Activated naive CD8-positive, alpha-beta T cell treated with anti-CD3 and anti-CD28 coated beads for 36 hours (primary cell): ENCODE measurements at regions not wholly inside any gene's neighbourhood (a gene's known extent, or its start where the extent isn't known, plus 50 kb on each side); places are given as distances from the start of the nearest gene placed in this dataset.
"Not testable (repeated sequence)": the region's sequence is repeated elsewhere in the genome, so short reads cannot be mapped to it uniquely, and the experiment has no call there.

Experiments used
- DNase-seq: peaks from one replicate; pipeline ENCODE4 v3.0.0; 2021
- H3K27ac Mint-ChIP-seq: one replicate; pipeline ENCODE4 v1.8.0; 2022; ENCODE audit warnings: mild to moderate bottlenecking, moderate library complexity, mixed read lengths
- H3K27me3 Mint-ChIP-seq: one replicate; pipeline ENCODE4 v1.8.0; 2022; ENCODE audit warnings: mild to moderate bottlenecking, mixed read lengths
- H3K36me3 Mint-ChIP-seq: one replicate; pipeline ENCODE4 v1.8.0; 2021; ENCODE audit warnings: mild to moderate bottlenecking, mixed read lengths
- H3K4me1 Mint-ChIP-seq: one replicate; pipeline ENCODE4 v1.8.0; 2021; ENCODE audit warnings: mixed read lengths
- H3K4me3 Mint-ChIP-seq: one replicate; pipeline ENCODE4 v1.8.0; 2022; ENCODE audit warnings: mild to moderate bottlenecking, moderate library complexity, mixed read lengths
- H3K9me3 Mint-ChIP-seq: one replicate; pipeline ENCODE4 v1.8.0; 2022; ENCODE audit warnings: mixed read lengths

GRCh38 chr9:87405677-87406542 lies 91.8 kb upstream of the DAPK1 start:
- Mint-ChIP-seq H3K4me3 (no peak overlapping the region), H3K4me1 (no peaks in the 10 kb centered on the region), H3K27ac (no peak overlapping the region), H3K27me3 (peaks cover 9% of the 10 kb centered on the region), H3K36me3 (no peaks in the 10 kb centered on the region), H3K9me3 (no peaks in the 10 kb centered on the region)
- no peak for DNase-seq

- Mint-ChIP-seq H3K27ac (no peak overlapping the region), H3K27me3 (peaks cover 6% of the 10 kb centered on the region), H3K36me3 (no peaks in the 10 kb centered on the region), H3K4me3 (no peak overlapping the region), H3K9me3 (no peaks in the 10 kb centered on the region), H3K4me1 (no peaks in the 10 kb centered on the region)
- DNase-seq, result no peak
Observed at GRCh38 chr9:87406543-87407166, 91.0 kb upstream of the DAPK1 start.

- H3K4me1 Mint-ChIP-seq, H3K4me3 Mint-ChIP-seq, H3K9me3 Mint-ChIP-seq, DNase-seq, H3K36me3 Mint-ChIP-seq, H3K27ac Mint-ChIP-seq, H3K27me3 Mint-ChIP-seq: not testable (repeated sequence)
Observed at GRCh38 chr9:87410047-87411005, 87.3 kb upstream of the DAPK1 start.

- Mint-ChIP-seq H3K27me3 (no peaks in the 10 kb centered on the region), H3K9me3 (peaks cover 5% of the 10 kb centered on the region), H3K27ac (no peak overlapping the region), H3K4me3 (no peak overlapping the region), H3K4me1 (no peaks in the 10 kb centered on the region), H3K36me3 (no peaks in the 10 kb centered on the region)
- no peak for DNase-seq
Observed at GRCh38 chr9:87420884-87421283, 76.8 kb upstream of the DAPK1 start.

GRCh38 chr9:87421734-87422133 lies 75.9 kb upstream of the DAPK1 start:
- no peaks in the 10 kb centered on the region for H3K4me1 Mint-ChIP-seq
- peaks cover 5% of the 10 kb centered on the region for H3K9me3 Mint-ChIP-seq
- no peak overlapping the region for H3K27ac Mint-ChIP-seq
- H3K4me3 Mint-ChIP-seq, result no peak overlapping the region
- H3K27me3 Mint-ChIP-seq, result no peaks in the 10 kb centered on the region
- no peaks in the 10 kb centered on the region for H3K36me3 Mint-ChIP-seq
- no peak for DNase-seq

- Mint-ChIP-seq H3K4me1 (no peaks in the 10 kb centered on the region), H3K4me3 (no peak overlapping the region), H3K9me3 (peaks cover 5% of the 10 kb centered on the region), H3K27ac (no peak overlapping the region), H3K27me3 (no peaks in the 10 kb centered on the region), H3K36me3 (no peaks in the 10 kb centered on the region)
- no peak for DNase-seq
Observed at GRCh38 chr9:87422999-87423398, 74.7 kb upstream of the DAPK1 start.

GRCh38 chr9:87423885-87424284 lies 73.8 kb upstream of the DAPK1 start:
- not testable (repeated sequence) for H3K36me3 Mint-ChIP-seq, H3K9me3 Mint-ChIP-seq, DNase-seq, H3K27ac Mint-ChIP-seq, H3K4me1 Mint-ChIP-seq, H3K27me3 Mint-ChIP-seq, H3K4me3 Mint-ChIP-seq

GRCh38 chr9:87425202-87425601 lies 72.5 kb upstream of the DAPK1 start:
- DNase-seq, result no peak
- Mint-ChIP-seq H3K4me1 (no peaks in the 10 kb centered on the region), H3K36me3 (no peaks in the 10 kb centered on the region), H3K9me3 (peaks cover 5% of the 10 kb centered on the region), H3K27ac (no peak overlapping the region), H3K4me3 (no peak overlapping the region), H3K27me3 (no peaks in the 10 kb centered on the region)

- H3K27me3 Mint-ChIP-seq, result no peaks in the 10 kb centered on the region
- H3K9me3 Mint-ChIP-seq, result peaks cover 2% of the 10 kb centered on the region
- H3K4me3 Mint-ChIP-seq, result no peak overlapping the region
- no peak overlapping the region for H3K27ac Mint-ChIP-seq
- no peaks in the 10 kb centered on the region for H3K36me3 Mint-ChIP-seq
- H3K4me1 Mint-ChIP-seq, result no peaks in the 10 kb centered on the region
- DNase-seq, result no peak
Observed at GRCh38 chr9:87427851-87428506, 69.7 kb upstream of the DAPK1 start.

GRCh38 chr9:87428659-87429058 lies 69.0 kb upstream of the DAPK1 start:
- Mint-ChIP-seq H3K4me3 (no peak overlapping the region), H3K27me3 (no peaks in the 10 kb centered on the region), H3K9me3 (no peaks in the 10 kb centered on the region), H3K4me1 (no peaks in the 10 kb centered on the region), H3K27ac (no peak overlapping the region), H3K36me3 (no peaks in the 10 kb centered on the region)
- no peak for DNase-seq

- Mint-ChIP-seq H3K27ac (no peak overlapping the region), H3K4me3 (no peak overlapping the region), H3K4me1 (no peaks in the 10 kb centered on the region), H3K36me3 (no peaks in the 10 kb centered on the region), H3K27me3 (no peaks in the 10 kb centered on the region), H3K9me3 (no peaks in the 10 kb centered on the region)
- no peak for DNase-seq
Observed at GRCh38 chr9:87431837-87432236, 65.8 kb upstream of the DAPK1 start.

- Mint-ChIP-seq H3K9me3 (no peaks in the 10 kb centered on the region), H3K4me1 (no peaks in the 10 kb centered on the region), H3K27me3 (no peaks in the 10 kb centered on the region), H3K27ac (no peak overlapping the region), H3K36me3 (no peaks in the 10 kb centered on the region), H3K4me3 (no peak overlapping the region)
- DNase-seq, result no peak
Observed at GRCh38 chr9:87433853-87434252, 63.8 kb upstream of the DAPK1 start.

- H3K27me3 Mint-ChIP-seq, result no peaks in the 10 kb centered on the region
Observed at GRCh38 chr9:87434366-87434765, 63.3 kb upstream of the DAPK1 start.

GRCh38 chr9:87435189-87435880 lies 62.3 kb upstream of the DAPK1 start:
- DNase-seq, result no peak
- Mint-ChIP-seq H3K9me3 (no peaks in the 10 kb centered on the region), H3K27ac (no peak overlapping the region), H3K36me3 (no peaks in the 10 kb centered on the region), H3K27me3 (no peaks in the 10 kb centered on the region), H3K4me1 (no peaks in the 10 kb centered on the region), H3K4me3 (no peak overlapping the region)

More at GRCh38 chr9:87434366-87434765, 63.3 kb upstream of the DAPK1 start:
- H3K4me1 Mint-ChIP-seq, result no peaks in the 10 kb centered on the region
- H3K4me3 Mint-ChIP-seq, result no peak overlapping the region
- no peaks in the 10 kb centered on the region for H3K36me3 Mint-ChIP-seq
- H3K27ac Mint-ChIP-seq, result no peak overlapping the region
- no peaks in the 10 kb centered on the region for H3K9me3 Mint-ChIP-seq
- no peak for DNase-seq
